ENCODE measurements at regions not wholly inside any gene's neighbourhood (a gene's known extent, or its start where the extent isn't known, plus 50 kb on each side); places are given as distances from the start of the nearest gene placed in this dataset.

- POLR2A ChIA-PET: no interaction called here
- 14% methylated on average over 4 of the region's 4 CpGs for WGBS (ENCODE audit: missing lambda C conversion rate)
- no peak for FAIRE-seq
- Histone ChIP-seq H3K9me3 (no peaks in the 10 kb centered on the region), H3K27ac (no peak overlapping the region), H3K4me2 (no peak overlapping the region), H3K4me1 (no peaks in the 10 kb centered on the region), H3K4me3 (no peak overlapping the region)
- CTCF ChIA-PET: no interaction called here
- no peak for TF ChIP-seq TFCP2L1 (CRISPR knock-in tag; IDR thresholded peaks at IDR 0.05)
- no peak for TF ChIP-seq GATA3 (IDR thresholded peaks at IDR 0.05; ENCODE audit: borderline replicate concordance)
- no peak for TF ChIP-seq JUNB (IDR thresholded peaks at IDR 0.05)
- no peak for TF ChIP-seq HOXB5 (CRISPR knock-in tag; IDR thresholded peaks at IDR 0.05)
- TF ChIP-seq RARB (CRISPR knock-in tag; IDR thresholded peaks at IDR 0.05): no peak
- TF ChIP-seq RFX5 (IDR thresholded peaks at IDR 0.05): no peak
- no peak for TF ChIP-seq RCOR1 (IDR thresholded peaks at IDR 0.05; ENCODE audit: low read depth, low read length)
- no peak for TF ChIP-seq NR3C1 (IDR thresholded peaks at IDR 0.05)
- no peak for TF ChIP-seq CHD4 (IDR thresholded peaks at IDR 0.05; ENCODE audit: borderline replicate concordance)
- ATAC-seq: no peak
- no peak for DNase-seq (ENCODE audit: low read depth in 1 of 2, low spot score in 1 of 2)
These were observed 131.8 kb upstream of the CTTNBP2 start for GRCh38 chr7:118005026-118005425.

GRCh38 chr7:118006979-118007378, 133.7 kb upstream of the CTTNBP2 start:
- H3K9me3 ChIP-seq: no peaks in the 10 kb centered on the region
- no peak overlapping the region for H3K4me3 ChIP-seq
- no peak for TF ChIP-seq HDAC2 (IDR thresholded peaks at IDR 0.05)
- no peak for TF ChIP-seq RCOR1 (IDR thresholded peaks at IDR 0.05; ENCODE audit: low read depth, low read length)
- TF ChIP-seq GATA3 (IDR thresholded peaks at IDR 0.05; ENCODE audit: borderline replicate concordance): no peak
- no peak for TF ChIP-seq HOXB13 (CRISPR knock-in tag; IDR thresholded peaks at IDR 0.05; ENCODE audit: low read depth)
- ChIA-PET CTCF (interaction anchor here (1.3 kb wide), 1 partner anchor 9 kb away, joined by 3 read pairs; no protein-coding TSS in a partner anchor), POLR2A (no interaction called here)
- no peak for DNase-seq (ENCODE audit: low read depth in 1 of 2, low spot score in 1 of 2)
- no peak overlapping the region for H3K27ac ChIP-seq
- H3K4me1 ChIP-seq: no peaks in the 10 kb centered on the region
- 10% methylated on average over 5 of the region's 5 CpGs for WGBS (ENCODE audit: missing lambda C conversion rate)
- no peak for FAIRE-seq
- H3K4me2 ChIP-seq: no peak overlapping the region
- ATAC-seq: no peak

GRCh38 chr7:118009419-118009818, 136.2 kb upstream of the CTTNBP2 start:
- ATAC-seq (no peak), FAIRE-seq (no peak), DNase-seq (ENCODE audit: low read depth in 1 of 2, low spot score in 1 of 2) (no peak)
- Histone ChIP-seq H3K4me1 (no peaks in the 10 kb centered on the region), H3K27ac (no peak overlapping the region), H3K4me2 (no peak overlapping the region), H3K4me3 (no peak overlapping the region), H3K9me3 (no peaks in the 10 kb centered on the region)
- WGBS (ENCODE audit: missing lambda C conversion rate): 50% methylated on average over 2 of the region's 2 CpGs
- CTCF ChIA-PET: interaction anchor here (0.9 kb wide), 1 partner anchor 16 kb away, joined by 3 read pairs; no protein-coding TSS in a partner anchor
- POLR2A ChIA-PET: no interaction called here
- TF ChIP-seq PBX3 (IDR thresholded peaks at IDR 0.05): no peak
- no peak for TF ChIP-seq RARB (CRISPR knock-in tag; IDR thresholded peaks at IDR 0.05)
- TF ChIP-seq GATA3 (IDR thresholded peaks at IDR 0.05; ENCODE audit: borderline replicate concordance): no peak
- TF ChIP-seq HEYL (CRISPR knock-in tag; IDR thresholded peaks at IDR 0.05): no peak
- TF ChIP-seq, protein P1, sequence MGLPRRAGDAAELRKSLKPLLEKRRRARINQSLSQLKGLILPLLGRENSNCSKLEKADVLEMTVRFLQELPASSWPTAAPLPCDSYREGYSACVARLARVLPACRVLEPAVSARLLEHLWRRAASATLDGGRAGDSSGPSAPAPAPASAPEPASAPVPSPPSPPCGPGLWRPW (IDR thresholded peaks at IDR 0.05): no peak
- TF ChIP-seq EP300 (IDR thresholded peaks at IDR 0.05): no peak
- no peak for TF ChIP-seq JUN (IDR thresholded peaks at IDR 0.05)
- no peak for TF ChIP-seq ZFP36 (IDR thresholded peaks at IDR 0.05; ENCODE audit: borderline replicate concordance, partially characterized antibody)
- no peak for TF ChIP-seq NPAS2 (CRISPR knock-in tag; IDR thresholded peaks at IDR 0.05; ENCODE audit: borderline replicate concordance)
- TF ChIP-seq HDAC2 (IDR thresholded peaks at IDR 0.05): no peak

DNA sequence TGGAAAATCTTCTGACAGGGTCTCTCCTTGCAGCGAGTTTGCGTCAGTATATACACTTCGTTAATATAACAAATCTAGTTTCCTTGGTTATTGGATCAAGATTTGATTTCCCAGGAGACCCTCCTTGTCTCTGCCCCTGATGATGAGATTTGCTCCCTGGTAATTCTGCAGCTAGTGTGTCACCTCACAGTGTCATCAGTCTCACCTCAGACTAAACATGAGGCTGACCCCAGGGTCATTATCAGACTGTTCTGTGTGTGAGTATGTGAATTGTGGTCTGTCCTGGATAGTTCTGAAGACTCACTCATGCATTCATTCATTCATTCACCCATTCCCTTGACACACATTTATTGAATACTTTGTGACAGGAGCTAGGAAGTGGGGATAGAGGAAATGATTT, 138.4 kb upstream of the CTTNBP2 start:
- no peak overlapping the region for H3K27ac ChIP-seq
- ChIA-PET POLR2A (no interaction called here), CTCF (no interaction called here)
- H3K4me1 ChIP-seq: no peaks in the 10 kb centered on the region
- ATAC-seq (no peak), FAIRE-seq (no peak), DNase-seq (ENCODE audit: low read depth in 1 of 2, low spot score in 1 of 2) (no peak)
- H3K4me2 ChIP-seq: no peak overlapping the region
- H3K4me3 ChIP-seq: no peak overlapping the region
- WGBS (ENCODE audit: missing lambda C conversion rate): 65% methylated on average over 3 of the region's 3 CpGs
- H3K9me3 ChIP-seq: no peaks in the 10 kb centered on the region
- TF ChIP-seq ESRRA (IDR thresholded peaks at IDR 0.05; ENCODE audit: borderline replicate concordance, low read length) (no peak), MYC (IDR thresholded peaks at IDR 0.05; ENCODE audit: borderline replicate concordance, low read length) (no peak), PBX3 (IDR thresholded peaks at IDR 0.05) (no peak), MAX (IDR thresholded peaks at IDR 0.05) (no peak), ZSCAN20 (CRISPR knock-in tag; IDR thresholded peaks at IDR 0.05) (no peak), RNF2 (IDR thresholded peaks at IDR 0.05; ENCODE audit: borderline replicate concordance, low read depth) (no peak), POLR2AphosphoS2 (conservative IDR thresholded peaks at IDR 0.05; ENCODE audit: low read length) (no peak), BCL3 (IDR thresholded peaks at IDR 0.05) (no peak)
- TF ChIP-seq, protein P1 (IDR thresholded peaks at IDR 0.05): no peak

Measured in A549 (cell line).